ENCODE measurements at regions not wholly inside any gene's neighbourhood (a gene's known extent, or its start where the extent isn't known, plus 50 kb on each side); places are given as distances from the start of the nearest gene placed in this dataset.
"Not testable (repeated sequence)": the region's sequence is repeated elsewhere in the genome, so short reads cannot be mapped to it uniquely, and the experiment has no call there.

DNA sequence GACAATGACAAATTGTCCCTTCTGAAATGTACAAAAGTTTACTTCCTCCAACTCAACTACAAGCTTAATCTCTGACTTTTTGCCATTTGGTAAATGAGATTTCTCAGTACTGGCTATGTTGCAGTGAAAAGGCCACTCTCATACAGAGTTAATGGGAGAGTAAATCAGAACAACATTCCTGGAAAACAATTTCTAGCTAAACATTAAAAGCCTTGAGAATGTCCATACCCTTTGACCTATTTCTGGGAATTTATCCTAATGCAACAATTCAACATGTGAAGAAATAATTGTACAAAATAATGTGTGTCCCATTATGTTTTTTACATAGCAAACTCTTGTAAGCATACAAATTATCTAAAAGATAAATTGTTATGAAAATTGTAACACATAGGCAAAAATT, 56.3 kb upstream of the SPEF2 start:
- DNase-seq: no peak

DNA sequence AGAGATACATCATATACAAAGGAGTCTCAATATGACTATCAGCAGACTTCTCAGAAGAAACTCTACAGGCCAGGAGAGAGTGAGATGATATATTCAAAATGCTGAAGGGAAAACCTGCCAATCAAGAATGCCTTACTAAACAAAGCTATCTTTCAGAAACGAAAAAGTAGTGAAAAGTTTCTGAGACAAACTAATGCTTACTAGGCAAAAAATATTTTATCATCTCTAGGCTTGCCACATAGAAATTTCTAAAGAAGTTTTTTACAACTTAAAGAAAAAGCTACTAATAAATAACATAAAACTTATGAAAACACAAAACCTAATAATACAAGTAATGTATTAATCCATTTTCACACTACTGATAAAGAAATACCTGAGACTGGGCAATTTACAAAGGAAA, 59.9 kb upstream of the SPEF2 start:
- DNase-seq: no peak

DNA sequence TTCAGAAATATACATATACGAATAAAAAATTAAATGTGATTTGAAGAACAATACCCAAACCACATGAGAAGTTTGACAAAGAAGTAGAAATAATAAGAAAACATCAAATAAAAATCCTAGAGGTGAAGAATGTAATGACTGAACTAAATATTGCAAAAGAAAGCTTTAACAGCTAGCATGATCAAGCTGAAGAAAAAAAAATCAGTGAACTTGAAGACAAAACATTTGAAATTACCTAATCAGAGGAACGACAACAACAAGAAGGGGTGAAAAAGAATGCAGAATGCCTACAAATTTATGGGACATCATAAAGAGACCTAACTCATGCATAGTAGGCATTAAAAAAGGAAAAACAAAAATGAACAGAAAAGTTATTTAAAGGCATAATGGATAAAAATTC, 60.5 kb upstream of the SPEF2 start:
- no peak for DNase-seq

DNA sequence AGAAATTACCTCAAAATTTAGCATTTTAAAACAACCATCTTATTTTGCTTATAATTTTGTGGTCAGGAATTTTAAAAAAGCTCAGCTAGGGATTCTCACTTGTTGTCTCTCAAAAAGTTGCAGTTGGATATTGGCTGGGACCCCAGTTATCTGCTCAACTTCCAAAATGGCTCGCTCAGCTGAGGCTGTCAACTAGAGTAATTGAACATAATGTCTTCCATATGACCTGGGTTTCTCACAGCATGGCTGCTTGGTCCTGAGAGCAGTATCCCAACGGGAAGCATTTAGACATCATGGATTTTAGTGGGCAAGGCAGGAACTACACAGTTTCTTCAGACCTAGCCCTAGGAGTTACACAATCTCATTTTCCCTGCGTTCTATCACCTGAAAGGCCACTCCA, 63.6 kb upstream of the SPEF2 start:
- DNase-seq: no peak

DNA sequence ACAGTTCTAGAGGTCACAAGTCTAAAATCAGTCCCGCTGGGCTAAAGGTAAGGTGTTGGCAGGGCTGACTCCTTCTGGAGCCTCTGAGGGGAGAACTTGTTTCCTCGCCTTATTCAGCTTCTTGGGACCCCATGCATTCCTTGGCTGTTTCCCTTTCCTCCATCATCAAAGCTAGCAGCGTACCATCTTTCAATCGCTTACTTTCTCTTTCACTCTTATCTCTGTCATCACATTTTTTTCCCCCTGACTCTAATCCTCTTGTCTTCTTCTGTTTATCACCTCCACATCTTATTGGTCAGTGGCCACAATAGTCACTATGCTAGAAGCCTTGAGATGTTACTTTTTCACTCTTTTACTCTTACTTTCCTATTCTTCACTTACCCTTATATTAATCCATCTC, 72.5 kb upstream of the SPEF2 start:
- no peak for DNase-seq

DNA sequence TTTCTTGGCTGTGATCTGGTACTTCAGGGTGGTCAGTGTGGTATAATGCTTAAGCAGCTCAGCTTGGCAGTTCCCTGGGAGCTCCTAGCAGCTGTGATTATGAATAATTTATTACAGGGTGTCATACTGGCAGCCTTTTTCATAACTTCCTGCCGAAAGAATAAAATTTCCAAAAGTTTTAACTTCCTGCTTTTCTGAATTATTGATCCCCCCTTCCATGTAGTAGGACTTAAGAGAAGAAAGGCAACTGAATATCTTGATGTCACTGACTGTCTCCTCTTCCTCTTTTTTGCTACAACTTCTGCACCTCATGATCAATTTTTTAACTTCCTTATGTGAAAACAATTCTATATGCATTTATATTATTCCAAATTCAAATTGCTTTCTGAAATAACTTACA, 74.3 kb upstream of the SPEF2 start:
- DNase-seq: no peak

DNA sequence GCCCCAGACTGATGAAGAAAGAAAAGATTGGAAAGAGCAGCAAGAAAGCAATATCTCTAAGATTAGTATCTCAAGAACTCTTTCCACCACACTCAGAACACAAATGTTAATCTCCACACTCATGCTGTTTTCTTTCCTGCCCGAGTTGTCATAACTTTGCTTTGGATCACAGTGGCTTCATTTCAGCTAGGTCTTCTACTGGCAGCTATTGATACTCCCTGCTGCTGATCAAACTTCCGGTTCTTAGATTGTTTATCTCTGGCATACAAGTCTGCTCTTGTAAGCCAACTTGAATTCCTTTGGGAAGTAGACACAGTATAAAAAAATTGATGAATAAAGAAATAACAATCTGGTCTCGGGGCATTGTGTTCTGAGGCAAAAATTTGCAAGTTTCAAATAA, 77.7 kb upstream of the SPEF2 start:
- no peak for DNase-seq

DNA sequence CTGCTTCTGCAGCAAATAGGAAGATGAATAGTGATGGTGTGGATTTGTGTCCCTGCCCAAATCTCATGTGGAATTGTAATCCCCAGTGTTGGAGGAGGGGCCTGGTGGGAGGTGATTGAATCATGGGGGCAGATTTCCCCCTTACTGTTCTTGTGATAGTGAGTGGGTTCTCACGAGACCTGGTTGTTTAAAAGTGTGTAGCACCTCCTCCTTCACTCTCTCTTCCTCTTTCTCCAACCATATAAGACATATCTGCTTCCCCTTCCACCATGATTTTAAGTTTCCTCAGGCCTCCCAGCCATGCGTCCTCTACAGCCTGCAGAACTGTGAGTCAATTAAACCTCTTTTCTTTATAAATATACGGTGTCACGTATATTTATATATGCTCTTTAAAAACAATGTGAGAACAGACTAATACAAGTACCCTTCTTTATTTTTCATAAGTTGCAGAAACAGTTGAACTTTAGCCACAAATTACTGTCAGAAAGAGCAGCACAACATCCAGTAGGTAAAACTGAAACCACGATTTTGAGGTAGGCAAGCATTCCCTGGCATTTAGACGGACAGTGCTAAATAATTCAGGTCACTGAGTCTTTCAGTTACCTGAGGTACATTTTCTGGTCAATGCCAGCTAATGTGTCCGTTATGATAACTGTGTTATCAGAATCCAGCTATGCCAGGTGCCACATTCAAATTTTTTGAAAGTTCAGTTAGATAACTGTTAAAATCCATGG, 79.3 kb upstream of the SPEF2 start:
- no peak for DNase-seq

DNA sequence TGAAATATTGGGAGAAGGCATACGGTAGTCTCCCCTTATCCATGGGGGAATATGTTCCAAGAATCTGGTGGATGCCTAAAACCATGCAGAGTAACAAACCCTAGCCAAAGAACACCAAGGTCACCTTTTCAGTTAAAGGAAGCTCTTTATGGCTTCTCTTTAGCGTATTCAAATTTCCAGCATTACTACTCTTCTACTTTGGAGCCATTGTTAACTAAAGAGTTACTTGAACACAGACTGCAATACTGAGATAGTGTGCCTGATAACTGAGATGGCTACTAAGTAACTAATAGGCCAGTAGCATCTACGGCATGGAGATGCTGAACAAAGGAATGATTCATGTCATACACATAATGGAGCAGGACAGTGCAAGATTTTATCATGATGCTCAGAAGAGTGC, 84.5 kb upstream of the SPEF2 start:
- no peak for DNase-seq

DNA sequence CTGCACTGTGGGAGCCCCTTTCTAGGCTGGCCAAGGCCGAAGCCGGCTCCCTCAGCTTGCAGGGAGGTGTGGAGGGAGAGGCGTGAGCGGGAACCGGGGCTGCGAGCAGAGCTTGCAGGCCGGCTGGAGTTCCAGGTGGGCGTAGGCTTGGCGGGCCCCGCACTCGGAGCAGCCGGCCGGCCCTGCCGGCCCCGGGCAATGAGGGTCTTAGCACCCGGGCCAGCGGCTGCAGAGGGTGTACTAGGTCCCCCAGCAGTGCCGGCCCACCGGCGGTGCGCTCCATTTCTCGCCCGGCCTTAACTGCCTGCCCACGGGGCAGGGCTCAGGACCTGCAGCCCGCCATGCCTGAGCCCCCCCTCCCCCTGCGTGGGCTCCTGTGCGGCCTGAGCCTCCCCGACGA, 86.1 kb upstream of the SPEF2 start:
- DNase-seq: not testable (repeated sequence)

DNA sequence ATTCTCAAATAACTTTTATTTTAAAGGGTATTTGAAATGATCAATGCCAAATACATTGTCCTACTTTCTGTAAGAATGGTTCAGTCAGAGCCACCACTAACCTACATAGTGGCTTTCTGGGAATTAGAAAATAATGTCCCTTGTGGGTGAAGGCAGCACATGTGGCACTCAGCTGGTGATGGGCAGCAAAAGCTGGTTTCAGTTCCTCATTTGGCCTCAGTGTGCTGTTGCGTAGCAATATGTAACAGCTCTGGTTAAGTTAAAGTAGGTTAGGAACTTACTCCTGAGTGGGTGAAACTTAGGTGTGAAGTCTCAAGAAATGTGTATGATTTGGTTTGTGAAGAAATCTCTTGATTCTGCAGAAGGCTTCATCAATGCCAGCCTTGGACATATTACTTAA, 99.6 kb upstream of the SPEF2 start:
- no peak for DNase-seq

DNA sequence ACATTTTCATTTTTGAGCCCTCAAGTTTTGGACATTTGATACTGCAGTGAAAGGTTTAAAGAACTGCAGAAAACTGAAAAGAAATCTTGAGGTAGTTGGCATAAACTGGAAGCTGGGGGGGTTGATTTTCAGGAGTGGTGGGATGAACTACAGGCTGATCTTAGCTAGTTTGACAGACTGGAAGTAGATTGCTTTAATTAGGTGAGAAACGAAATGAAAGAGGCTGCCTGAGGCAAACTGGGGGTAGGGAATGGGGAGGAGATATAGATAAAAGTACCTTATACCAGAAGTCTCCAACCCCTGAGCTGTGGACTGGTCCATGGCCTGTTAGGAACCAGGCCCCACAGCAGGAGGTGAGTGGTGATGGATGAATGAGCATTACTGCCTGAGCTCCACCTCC, 101.4 kb upstream of the SPEF2 start:
- no peak for DNase-seq

DNA sequence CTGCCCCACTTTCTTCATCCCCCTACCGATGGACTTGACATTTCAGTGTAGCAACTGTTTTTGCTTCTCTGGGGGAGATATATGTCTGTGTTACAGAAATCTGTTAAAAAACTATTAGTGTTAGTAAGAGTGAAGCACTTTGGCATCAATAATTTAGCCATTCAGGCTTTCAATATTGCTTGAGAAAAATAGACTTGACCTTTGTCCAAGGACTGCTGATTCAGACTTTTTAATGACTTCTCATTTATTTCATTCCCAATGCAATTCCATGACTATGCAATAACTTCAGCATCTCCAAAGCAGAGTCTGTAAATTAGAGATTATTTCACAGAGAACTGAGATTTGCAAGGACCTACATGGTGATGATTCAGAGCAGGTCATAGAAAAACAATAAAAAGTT, 104.1 kb upstream of the SPEF2 start:
- DNase-seq: no peak

DNA sequence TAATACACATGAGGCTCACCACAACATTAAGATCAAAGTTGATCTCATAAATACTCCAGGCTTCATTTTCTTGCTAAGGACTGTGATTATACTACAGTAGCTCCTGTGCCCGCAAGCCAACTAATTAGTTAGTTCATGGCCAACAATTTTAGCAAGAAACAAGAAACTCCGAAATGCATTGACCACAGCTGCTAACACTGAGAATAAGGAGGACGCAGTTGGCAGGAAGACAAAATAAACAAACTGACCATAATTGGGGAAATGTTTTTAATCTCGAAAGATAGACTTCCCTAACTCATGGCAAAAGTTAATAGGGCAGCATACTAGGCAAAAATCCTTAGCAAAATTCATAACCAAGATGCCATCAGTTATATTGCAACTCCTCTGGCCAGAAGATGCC, 115.5 kb upstream of the SPEF2 start:
- no peak for DNase-seq

DNA sequence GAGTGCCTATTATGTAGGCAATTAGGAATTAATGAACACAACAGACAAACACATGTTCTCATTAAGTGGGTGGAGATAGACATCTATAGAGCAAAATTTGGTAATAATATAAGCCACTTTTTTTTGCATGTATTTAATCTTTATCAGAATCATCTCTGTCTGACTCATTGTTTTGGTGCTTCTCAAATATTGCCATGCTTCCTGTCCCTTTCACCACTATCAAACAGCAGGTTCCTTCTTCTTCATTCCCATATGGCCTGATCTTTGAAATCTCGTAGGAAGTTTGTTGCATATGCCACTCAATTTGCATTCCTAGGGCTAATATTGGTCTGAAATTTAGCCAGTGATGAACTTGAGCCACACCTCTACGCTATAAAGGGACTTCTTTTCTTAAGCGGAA, 128.9 kb upstream of the SPEF2 start:
- no peak for DNase-seq

DNA sequence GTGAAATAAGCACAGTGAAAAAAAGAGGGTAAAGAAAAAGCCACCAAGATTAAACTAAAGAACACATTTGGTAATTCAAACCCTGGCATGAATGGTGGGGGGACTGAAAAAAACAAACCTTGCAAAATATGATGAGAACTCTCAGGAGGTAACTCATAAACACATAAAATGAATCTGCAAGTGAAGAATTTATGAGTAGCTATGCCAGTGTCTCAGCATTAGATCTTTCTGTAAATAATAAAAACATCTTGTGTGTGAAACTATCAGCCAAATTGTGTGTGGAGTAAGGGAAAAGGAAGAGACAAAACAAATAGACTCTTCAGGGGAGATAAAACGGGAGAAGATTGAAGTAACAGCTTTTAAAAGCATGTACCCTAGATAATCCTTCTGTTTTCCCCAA, 129.6 kb upstream of the SPEF2 start:
- no peak for DNase-seq

DNA sequence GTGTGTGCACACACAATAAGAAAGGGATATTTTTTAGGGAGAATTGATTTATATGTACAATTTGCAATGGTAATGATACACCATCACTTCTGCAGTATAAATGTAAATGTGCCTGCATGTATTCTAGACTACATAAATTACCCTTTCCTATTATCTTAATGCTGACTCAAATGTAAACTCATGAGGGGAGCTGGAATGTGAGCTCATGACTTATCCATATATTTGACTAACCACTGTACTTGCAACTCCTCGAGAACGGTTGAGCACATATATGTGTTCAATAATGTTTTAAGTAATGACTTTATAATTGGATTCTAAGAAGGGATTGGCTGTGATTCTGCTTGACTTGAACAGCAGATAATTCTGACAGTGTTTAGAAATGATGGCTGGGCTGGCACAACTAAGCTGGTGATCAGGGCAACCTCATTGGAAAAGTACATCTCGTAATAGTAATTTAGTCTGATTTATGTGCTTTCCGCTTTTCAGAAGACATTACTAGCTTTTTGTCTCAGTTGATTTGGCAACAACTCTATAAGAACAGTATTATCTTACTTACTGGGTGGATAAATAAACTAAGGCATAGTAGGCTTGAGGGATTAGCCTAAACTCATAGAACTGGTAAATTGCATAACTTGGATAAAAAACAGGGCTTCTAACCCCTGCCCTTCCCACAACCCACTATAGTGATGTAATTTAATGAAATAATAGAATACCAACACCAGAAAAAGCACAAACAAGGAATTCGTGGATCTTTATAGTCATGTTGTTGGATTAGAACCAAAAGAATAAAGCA, 130.2 kb upstream of the SPEF2 start:
- no peak for DNase-seq

DNA sequence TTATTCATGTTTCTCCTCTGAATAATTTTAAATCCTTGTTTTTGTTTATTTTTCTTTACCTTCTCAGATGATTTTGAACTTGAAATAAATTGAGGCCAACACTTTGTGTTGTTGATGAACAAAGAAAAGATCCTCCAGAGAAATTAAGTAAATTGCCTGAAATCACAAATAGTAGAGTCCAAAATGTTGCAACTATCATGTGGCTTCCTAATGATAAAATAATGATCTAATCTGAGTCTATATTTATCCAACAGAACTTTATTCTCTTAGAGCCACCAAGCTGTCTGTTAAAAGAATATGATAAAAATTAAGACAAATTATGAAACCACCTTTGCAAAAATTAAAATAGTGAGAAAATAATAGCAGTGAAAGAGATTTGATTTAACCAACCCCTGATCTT, 132.2 kb upstream of the SPEF2 start:
- no peak for DNase-seq

DNA sequence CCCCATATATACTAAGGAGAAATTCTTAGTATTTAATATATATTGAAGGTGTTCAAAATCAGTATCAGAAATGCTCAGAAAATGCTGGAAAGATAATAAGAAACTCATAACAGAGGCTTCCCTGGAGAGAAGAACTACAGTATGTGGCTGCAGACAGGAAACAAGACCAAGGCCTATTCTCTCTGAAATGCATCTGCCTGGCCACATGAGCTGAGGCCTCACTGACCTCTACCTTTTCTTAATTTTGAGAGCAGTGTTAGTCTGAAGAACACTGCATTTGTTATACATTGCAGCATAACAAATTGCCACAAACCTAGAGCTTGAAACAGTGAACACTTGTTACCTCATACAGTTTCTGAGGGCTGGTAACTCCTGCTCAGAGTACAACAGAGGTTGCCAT, 133.4 kb upstream of the SPEF2 start:
- DNase-seq: no peak

DNA sequence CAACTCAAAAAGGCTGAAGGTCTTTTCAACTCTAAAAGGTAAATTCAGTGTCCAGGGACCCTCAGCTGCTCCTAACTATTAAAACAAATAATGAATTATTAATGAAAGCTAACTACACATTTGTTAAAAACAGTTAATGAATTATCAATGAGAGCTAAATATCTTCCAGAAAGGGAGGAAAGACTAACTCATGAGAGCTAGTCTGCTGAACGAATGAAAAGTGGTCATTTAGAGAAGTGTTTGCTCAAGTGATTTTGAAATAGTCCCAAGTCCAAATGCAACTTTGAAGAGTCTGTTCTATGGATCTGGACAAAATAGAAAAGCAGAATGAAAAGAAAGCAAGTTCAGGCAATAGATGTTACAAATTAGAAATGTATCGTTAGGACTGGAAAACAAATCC, 133.9 kb upstream of the SPEF2 start:
- DNase-seq: no peak

DNA sequence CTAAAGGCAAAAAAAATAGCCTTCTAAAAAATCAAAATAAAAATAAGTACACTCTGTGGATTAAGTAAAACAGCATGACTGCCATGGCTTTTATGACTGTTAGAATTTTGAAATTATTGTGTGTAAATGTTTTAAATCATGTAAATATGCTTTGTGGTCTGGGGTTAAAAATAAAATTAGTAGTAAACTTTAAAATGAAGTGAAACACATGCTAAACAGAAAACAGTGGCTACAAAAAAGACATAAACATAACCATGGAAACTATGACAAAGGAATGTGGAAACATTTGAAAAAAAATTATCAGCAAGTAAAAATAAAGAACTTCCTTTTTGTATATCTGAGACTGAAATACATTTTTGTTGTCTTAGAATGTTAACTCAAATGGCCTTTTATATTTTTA, 134.5 kb upstream of the SPEF2 start:
- no peak for DNase-seq

DNA sequence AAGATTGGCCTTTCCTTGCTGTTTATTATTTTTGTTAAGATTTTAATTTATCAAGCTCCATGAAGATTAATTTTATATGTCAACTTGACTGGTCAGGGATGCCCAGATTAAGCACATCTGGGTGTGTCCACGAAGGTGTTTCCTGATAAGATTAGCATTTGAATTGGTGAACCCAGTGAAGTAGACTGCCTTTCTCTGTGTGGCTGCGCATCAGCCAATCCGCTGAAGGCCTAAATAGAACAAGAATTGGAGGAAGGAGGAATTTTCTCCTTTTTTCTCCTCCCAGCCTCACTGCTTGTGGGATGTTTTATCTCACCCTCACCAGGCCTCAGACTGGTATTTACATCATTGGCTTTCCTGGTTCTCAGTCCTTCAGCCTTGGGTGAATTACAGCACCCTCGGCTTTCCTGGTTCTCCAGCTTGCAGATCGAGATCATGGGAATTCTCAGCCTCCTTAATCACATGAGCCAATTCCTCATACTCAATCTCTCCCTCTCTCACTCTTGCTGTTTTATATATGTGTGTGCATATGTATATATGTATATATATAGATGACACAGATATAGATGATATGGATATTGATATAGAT, 135.4 kb upstream of the SPEF2 start:
- no peak for DNase-seq

DNA sequence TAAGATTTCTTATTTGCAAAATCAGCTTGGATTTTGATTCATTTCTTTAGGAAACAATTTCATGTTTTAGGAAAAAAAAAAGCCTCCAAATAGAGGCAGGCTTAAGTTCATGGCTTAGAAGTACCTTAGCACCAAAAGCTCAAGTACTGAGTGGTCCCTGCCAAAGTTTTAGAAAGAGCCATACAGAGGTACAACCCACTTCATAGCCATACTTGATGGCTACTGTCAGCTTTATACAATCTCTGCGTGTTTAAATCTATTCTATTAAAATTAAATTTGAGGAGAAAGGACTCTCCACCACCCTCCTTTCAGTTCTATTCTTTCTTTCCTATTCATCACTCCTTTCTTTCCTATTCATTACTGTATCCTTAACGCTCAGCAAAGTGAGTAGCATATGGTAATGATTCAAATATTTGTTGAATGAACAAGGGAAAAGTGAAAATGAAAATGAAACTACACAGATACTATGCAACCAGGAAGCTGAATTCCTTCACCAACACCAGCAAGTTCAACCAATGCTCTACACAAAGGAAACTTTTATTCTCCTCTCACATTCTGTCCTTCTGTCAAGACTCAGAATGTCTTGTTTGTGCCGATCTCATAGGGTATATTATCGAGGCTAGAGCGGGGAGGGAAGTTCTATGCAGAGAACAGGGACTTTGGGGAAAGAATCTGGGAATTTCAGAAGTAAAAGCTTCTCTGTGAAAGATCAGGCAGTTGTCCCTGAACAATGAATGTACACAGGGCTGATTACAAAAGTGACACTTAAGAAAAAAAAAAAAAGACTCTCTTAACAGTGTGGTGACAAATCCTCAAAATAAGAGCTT, 138.6 kb upstream of the SPEF2 start:
- DNase-seq: no peak

DNA sequence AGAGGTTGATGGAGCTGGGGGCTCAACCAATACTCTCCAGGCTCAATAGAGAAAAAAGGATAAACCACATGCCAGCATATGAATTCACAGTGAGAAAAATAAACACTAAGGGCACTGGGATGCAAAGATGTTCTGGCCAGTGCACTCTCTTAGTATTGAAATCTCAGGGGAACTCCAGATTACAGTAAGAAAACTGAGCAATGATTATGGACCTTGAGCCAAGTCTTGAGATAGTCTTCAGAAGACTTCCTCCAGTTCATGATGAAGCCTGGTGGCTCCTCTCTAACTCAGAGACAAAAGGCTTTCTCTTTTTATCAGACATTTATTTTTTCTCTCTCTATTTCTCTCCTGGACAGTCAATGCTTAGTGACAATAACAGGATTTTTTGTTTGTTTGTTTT, 139.8 kb upstream of the SPEF2 start:
- no peak for DNase-seq
